ENCODE measurements at regions not wholly inside any gene's neighbourhood (a gene's known extent, or its start where the extent isn't known, plus 50 kb on each side); places are given as distances from the start of the nearest gene placed in this dataset.

DNA sequence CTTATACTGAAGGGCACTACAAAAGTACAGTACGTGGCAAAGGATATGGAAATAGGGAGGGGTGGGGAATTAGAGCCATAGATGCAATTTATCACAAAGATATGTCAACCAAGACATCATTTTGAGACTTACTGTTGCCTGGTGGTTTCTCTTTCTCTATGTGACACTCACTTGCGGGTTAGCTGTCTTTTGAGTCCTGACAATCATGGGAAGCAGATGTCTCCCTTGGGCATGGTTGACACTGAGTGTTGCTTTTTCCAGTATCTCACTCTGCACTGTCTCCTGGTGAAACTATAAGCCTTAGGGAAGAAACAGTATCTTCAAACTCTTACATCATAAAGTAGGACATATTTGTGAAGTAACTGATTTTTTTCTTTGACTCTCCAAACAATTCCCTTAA lies 383.5 kb upstream of the LCORL start:
- H3K9me3 ChIP-seq (ENCODE audit: low read length): no peaks in the 10 kb centered on the region
- no peaks in the 10 kb centered on the region for H3K4me1 ChIP-seq (ENCODE audit: insufficient read depth, low read length)
- no peaks in the 10 kb centered on the region for H3K36me3 ChIP-seq (replicated peaks in 1 of 2; ENCODE audit: control insufficient read depth in 1 of 2, insufficient read depth in 2 of 2, low read length in 2 of 2)
- ChIA-PET POLR2A (no interaction called here), CTCF (ENCODE audit: low intra/inter-chr PET ratio, low total read pairs) (no interaction called here)
- H3K4me2 ChIP-seq (ENCODE audit: low read depth, low read length): no peak overlapping the region
- H4K20me1 ChIP-seq (ENCODE audit: insufficient read depth, low read length): no peaks in the 10 kb centered on the region
- in situ Hi-C loops (cut with HindIII; ENCODE audit: extremely low pct_ligation_motif_present, low pct_unique_long_range_greater_than_20kb): no loop called here
- no peak overlapping the region for H3K27ac ChIP-seq (ENCODE audit: extremely low read length, insufficient read depth, low read length)
- no peak overlapping the region for H2AFZ ChIP-seq (ENCODE audit: low read length)
- FAIRE-seq: no peak
- ATAC-seq: no peak
- TF ChIP-seq ZNF329 (CRISPR knock-in tag; IDR thresholded peaks at IDR 0.05; ENCODE audit: low read depth) (no peak), ZBTB38 (CRISPR knock-in tag; IDR thresholded peaks at IDR 0.05) (no peak), ZNF788 (CRISPR knock-in tag; IDR thresholded peaks at IDR 0.05; ENCODE audit: borderline replicate concordance) (no peak), PHF8 (CRISPR knock-in tag; IDR thresholded peaks at IDR 0.05) (no peak), ZNF343 (CRISPR knock-in tag; IDR thresholded peaks at IDR 0.05) (no peak), MAFK (conservative IDR thresholded peaks at IDR 0.05 in 1 of 2, IDR thresholded peaks at IDR 0.05 in 1 of 2; ENCODE audit: low read length in 2 of 2) (no peak), ZNF549 (CRISPR knock-in tag; IDR thresholded peaks at IDR 0.05) (no peak), ZMYM3 (CRISPR knock-in tag; IDR thresholded peaks at IDR 0.05) (no peak), ARID2 (CRISPR knock-in tag; IDR thresholded peaks at IDR 0.05; ENCODE audit: borderline replicate concordance) (no peak), ZNF746 (CRISPR knock-in tag; IDR thresholded peaks at IDR 0.05) (no peak), ZNF619 (CRISPR knock-in tag; IDR thresholded peaks at IDR 0.05) (no peak), PAWR (CRISPR knock-in tag; IDR thresholded peaks at IDR 0.05; ENCODE audit: borderline replicate concordance) (no peak), ZNF225 (CRISPR knock-in tag; IDR thresholded peaks at IDR 0.05) (no peak)
- TF ChIP-seq, protein P1, sequence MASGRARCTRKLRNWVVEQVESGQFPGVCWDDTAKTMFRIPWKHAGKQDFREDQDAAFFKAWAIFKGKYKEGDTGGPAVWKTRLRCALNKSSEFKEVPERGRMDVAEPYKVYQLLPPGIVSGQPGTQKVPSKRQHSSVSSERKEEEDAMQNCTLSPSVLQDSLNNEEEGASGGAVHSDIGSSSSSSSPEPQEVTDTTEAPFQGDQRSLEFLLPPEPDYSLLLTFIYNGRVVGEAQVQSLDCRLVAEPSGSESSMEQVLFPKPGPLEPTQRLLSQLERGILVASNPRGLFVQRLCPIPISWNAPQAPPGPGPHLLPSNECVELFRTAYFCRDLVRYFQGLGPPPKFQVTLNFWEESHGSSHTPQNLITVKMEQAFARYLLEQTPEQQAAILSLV (CRISPR knock-in tag; IDR thresholded peaks at IDR 0.05; ENCODE audit: borderline replicate concordance): no peak
- TF ChIP-seq, protein P2, sequence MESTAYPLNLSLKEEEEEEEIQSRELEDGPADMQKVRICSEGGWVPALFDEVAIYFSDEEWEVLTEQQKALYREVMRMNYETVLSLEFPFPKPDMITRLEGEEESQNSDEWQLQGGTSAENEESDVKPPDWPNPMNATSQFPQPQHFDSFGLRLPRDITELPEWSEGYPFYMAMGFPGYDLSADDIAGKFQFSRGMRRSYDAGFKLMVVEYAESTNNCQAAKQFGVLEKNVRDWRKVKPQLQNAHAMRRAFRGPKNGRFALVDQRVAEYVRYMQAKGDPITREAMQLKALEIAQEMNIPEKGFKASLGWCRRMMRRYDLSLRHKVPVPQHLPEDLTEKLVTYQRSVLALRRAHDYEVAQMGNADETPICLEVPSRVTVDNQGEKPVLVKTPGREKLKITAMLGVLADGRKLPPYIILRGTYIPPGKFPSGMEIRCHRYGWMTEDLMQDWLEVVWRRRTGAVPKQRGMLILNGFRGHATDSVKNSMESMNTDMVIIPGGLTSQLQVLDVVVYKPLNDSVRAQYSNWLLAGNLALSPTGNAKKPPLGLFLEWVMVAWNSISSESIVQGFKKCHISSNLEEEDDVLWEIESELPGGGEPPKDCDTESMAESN (CRISPR knock-in tag; conservative IDR thresholded peaks at IDR 0.05): no peak
- TF ChIP-seq, protein P3, sequence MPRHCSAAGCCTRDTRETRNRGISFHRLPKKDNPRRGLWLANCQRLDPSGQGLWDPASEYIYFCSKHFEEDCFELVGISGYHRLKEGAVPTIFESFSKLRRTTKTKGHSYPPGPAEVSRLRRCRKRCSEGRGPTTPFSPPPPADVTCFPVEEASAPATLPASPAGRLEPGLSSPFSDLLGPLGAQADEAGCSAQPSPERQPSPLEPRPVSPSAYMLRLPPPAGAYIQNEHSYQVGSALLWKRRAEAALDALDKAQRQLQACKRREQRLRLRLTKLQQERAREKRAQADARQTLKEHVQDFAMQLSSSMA (CRISPR knock-in tag; IDR thresholded peaks at IDR 0.05): no peak
- TF ChIP-seq, protein P4, sequence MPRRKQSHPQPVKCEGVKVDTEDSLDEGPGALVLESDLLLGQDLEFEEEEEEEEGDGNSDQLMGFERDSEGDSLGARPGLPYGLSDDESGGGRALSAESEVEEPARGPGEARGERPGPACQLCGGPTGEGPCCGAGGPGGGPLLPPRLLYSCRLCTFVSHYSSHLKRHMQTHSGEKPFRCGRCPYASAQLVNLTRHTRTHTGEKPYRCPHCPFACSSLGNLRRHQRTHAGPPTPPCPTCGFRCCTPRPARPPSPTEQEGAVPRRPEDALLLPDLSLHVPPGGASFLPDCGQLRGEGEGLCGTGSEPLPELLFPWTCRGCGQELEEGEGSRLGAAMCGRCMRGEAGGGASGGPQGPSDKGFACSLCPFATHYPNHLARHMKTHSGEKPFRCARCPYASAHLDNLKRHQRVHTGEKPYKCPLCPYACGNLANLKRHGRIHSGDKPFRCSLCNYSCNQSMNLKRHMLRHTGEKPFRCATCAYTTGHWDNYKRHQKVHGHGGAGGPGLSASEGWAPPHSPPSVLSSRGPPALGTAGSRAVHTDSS (CRISPR knock-in tag; conservative IDR thresholded peaks at IDR 0.05): no peak
- BruUV-seq (replicated peaks): no TSS peak
- H3K27me3 ChIP-seq (ENCODE audit: control insufficient read depth in 1 of 2, insufficient read depth in 2 of 2, low read length in 2 of 2): no peaks in the 10 kb centered on the region; a peak in 1 of 5 replicates
- no peaks in the 10 kb centered on the region for H3K79me2 ChIP-seq (ENCODE audit: insufficient read depth, low read length)
- no peak for DNase-seq (ENCODE audit: low spot score)
- intact Hi-C loops (cut with micrococcal nuclease; ENCODE audit: unreplicated experiment): no loop called here
- H3K4me3 ChIP-seq (replicated peaks in 1 of 3; ENCODE audit: insufficient read depth in 1 of 3, low read depth in 2 of 3, low read length in 3 of 3): no peak overlapping the region
- H3K9ac ChIP-seq (ENCODE audit: insufficient read depth, low read depth, low read length): no peak overlapping the region
- 0% methylated on average over 2 of the region's 2 CpGs for WGBS (ENCODE audit: low lambda C conversion rate)

Measured in HepG2 (cell line).